ENCODE measurements at regions not wholly inside any gene's neighbourhood (a gene's known extent, or its start where the extent isn't known, plus 50 kb on each side); places are given as distances from the start of the nearest gene placed in this dataset.

GRCh38 chr10:62584731-62585130 is 210.6 kb downstream of the ZNF365 start:
- no peak overlapping the region for H3K9ac ChIP-seq
- TF ChIP-seq EZH2 (IDR thresholded peaks at IDR 0.05) (no peak), EZH2phosphoT487 (IDR thresholded peaks at IDR 0.05) (no peak), CTCF (IDR thresholded peaks at IDR 0.05) (no peak)

GRCh38 chr10:62585211-62585775 is 211.1 kb downstream of the ZNF365 start:
- H3K9me3 Mint-ChIP-seq, result peaks cover 3% of the 10 kb centered on the region
- H3F3A ChIP-seq (ENCODE audit: low read depth), result no peaks in the 10 kb centered on the region
- no peaks in the 10 kb centered on the region for H3K36me3 ChIP-seq
- H3K9ac ChIP-seq, result no peak overlapping the region
- no peaks in the 10 kb centered on the region for H3K79me2 ChIP-seq (ENCODE audit: low read depth)
- TF ChIP-seq EZH2phosphoT487 (IDR thresholded peaks at IDR 0.05) (no peak), CTCF (IDR thresholded peaks at IDR 0.05) (no peak), EZH2 (IDR thresholded peaks at IDR 0.05) (no peak)
- H3K4me2 ChIP-seq, result no peak overlapping the region
- no peak for DNase-seq (ENCODE audit: low spot score)
- no peaks in the 10 kb centered on the region for H3K9me3 ChIP-seq (ENCODE audit: low read depth)
- H3K27ac Mint-ChIP-seq, result no peak overlapping the region
- H3K4me1 ChIP-seq, result no peaks in the 10 kb centered on the region
- H3K36me3 Mint-ChIP-seq, result no peaks in the 10 kb centered on the region
- H3K27ac ChIP-seq, result no peak overlapping the region
- no peaks in the 10 kb centered on the region for H4K20me1 ChIP-seq (ENCODE audit: low read depth)
- H3K4me1 Mint-ChIP-seq, result no peaks in the 10 kb centered on the region
- H3K27me3 Mint-ChIP-seq (ENCODE audit: insufficient read depth, low read depth), result peaks cover 5% of the 10 kb centered on the region
- H3K4me3 Mint-ChIP-seq, result no peak overlapping the region
- H3K27me3 ChIP-seq, result no peaks in the 10 kb centered on the region
- no peak overlapping the region for H2AFZ ChIP-seq (replicated peaks)
- no peak overlapping the region for H3K4me3 ChIP-seq

More at GRCh38 chr10:62584731-62585130, 210.6 kb downstream of the ZNF365 start:
- H3K9me3 ChIP-seq (ENCODE audit: low read depth), result no peaks in the 10 kb centered on the region
- no peak for DNase-seq (ENCODE audit: low spot score)
- H3K36me3 ChIP-seq, result no peaks in the 10 kb centered on the region
- H3K4me1 ChIP-seq, result no peaks in the 10 kb centered on the region
- H3K4me2 ChIP-seq, result no peak overlapping the region
- Mint-ChIP-seq H3K27me3 (ENCODE audit: insufficient read depth, low read depth) (peaks cover 5% of the 10 kb centered on the region), H3K4me1 (no peaks in the 10 kb centered on the region), H3K36me3 (no peaks in the 10 kb centered on the region), H3K27ac (no peak overlapping the region), H3K4me3 (no peak overlapping the region), H3K9me3 (peaks cover 3% of the 10 kb centered on the region)
- no peaks in the 10 kb centered on the region for H4K20me1 ChIP-seq (ENCODE audit: low read depth)
- no peak overlapping the region for H3K4me3 ChIP-seq
- H3K27me3 ChIP-seq, result no peaks in the 10 kb centered on the region
- no peaks in the 10 kb centered on the region for H3K79me2 ChIP-seq (ENCODE audit: low read depth)
- H3F3A ChIP-seq (ENCODE audit: low read depth), result no peaks in the 10 kb centered on the region
- no peak overlapping the region for H2AFZ ChIP-seq (replicated peaks)
- H3K27ac ChIP-seq, result no peak overlapping the region

GRCh38 chr10:62587011-62587410 is 212.8 kb downstream of the ZNF365 start:
- Histone ChIP-seq H3K79me2 (ENCODE audit: low read depth) (no peaks in the 10 kb centered on the region), H3K4me3 (no peak overlapping the region), H2AFZ (replicated peaks) (no peak overlapping the region), H3K9ac (no peak overlapping the region), H3K4me2 (no peak overlapping the region), H3F3A (ENCODE audit: low read depth) (no peaks in the 10 kb centered on the region), H3K27me3 (no peaks in the 10 kb centered on the region), H3K9me3 (ENCODE audit: low read depth) (no peaks in the 10 kb centered on the region), H3K36me3 (no peaks in the 10 kb centered on the region), H3K4me1 (no peaks in the 10 kb centered on the region), H3K27ac (no peak overlapping the region), H4K20me1 (ENCODE audit: low read depth) (no peaks in the 10 kb centered on the region)
- Mint-ChIP-seq H3K27ac (no peak overlapping the region), H3K4me1 (no peaks in the 10 kb centered on the region), H3K9me3 (no peaks in the 10 kb centered on the region), H3K27me3 (ENCODE audit: insufficient read depth, low read depth) (no peaks in the 10 kb centered on the region), H3K36me3 (no peaks in the 10 kb centered on the region), H3K4me3 (no peak overlapping the region)
- TF ChIP-seq EZH2 (IDR thresholded peaks at IDR 0.05), result no peak
- no peak for TF ChIP-seq CTCF (IDR thresholded peaks at IDR 0.05)
- no peak for TF ChIP-seq EZH2phosphoT487 (IDR thresholded peaks at IDR 0.05)
- no peak for DNase-seq (ENCODE audit: low spot score)

Measured in neural progenitor cell (in vitro differentiated cells).